Omental fat pad (tissue), 3 donors: ENCODE measurements at regions not wholly inside any gene's neighbourhood (a gene's known extent, or its start where the extent isn't known, plus 50 kb on each side); places are given as distances from the start of the nearest gene placed in this dataset.

ENCODE experiments used
- ATAC-seq: fragments of 150-250 bp; one replicate; pipeline ENCODE4 v1.9.1; 2016; ENCODE audit warnings: mild to moderate bottlenecking, moderate library complexity; ENCODE audit not compliant: low FRiP score
- DNase-seq: peaks from one replicate; pipeline ENCODE4 v3.0.0-alpha.2; 2019; ENCODE audit warnings: low spot score
- CTCF ChIP-seq, 3 donors: fragments of 450-650 bp; IDR thresholded peaks; one replicate each; pipeline ENCODE4 v1.5.1; 2016 to 2017; ENCODE audit warnings: antibody characterized with exemption in 3 of 3, mild to moderate bottlenecking in 3 of 3, moderate library complexity in 2 of 3

DNA sequence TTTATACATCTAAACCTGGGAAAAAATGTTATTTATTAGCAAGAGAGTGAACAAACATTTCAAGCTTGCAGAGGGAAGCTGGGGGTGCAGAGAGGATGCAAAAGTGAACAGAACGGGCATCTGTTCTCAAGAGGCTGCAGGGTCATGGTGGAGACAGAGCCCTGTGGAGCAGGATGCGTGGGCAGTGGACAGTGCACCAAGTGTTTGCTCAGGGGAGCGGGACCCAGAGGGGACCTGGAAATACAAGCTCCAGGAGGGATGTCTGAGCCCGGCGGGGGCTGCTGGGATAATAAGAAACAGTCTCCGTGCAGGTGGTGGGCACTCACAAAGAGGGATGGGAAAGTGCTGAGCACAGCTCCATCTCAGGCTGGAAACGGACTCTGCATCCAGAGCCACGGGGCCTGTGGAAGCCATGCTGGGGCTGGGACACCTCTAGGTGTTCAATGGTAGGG lies 105.3 kb upstream of the SLC45A1 start:
- DNase-seq: no peak
- no peak for ATAC-seq
- TF ChIP-seq CTCF (IDR thresholded peaks at IDR 0.05): no peak

GRCh38 chr1:8211883-8212579 lies 105.9 kb upstream of the SLC45A1 start:
- ATAC-seq (peak; percentile 87), DNase-seq (no peak)
- no peak for TF ChIP-seq CTCF (IDR thresholded peaks at IDR 0.05)

GRCh38 chr1:8211251-8211882 lies 106.5 kb upstream of the SLC45A1 start:
- TF ChIP-seq CTCF (IDR thresholded peaks at IDR 0.05): no peak
- DNase-seq (no peak), ATAC-seq (no peak)

DNA sequence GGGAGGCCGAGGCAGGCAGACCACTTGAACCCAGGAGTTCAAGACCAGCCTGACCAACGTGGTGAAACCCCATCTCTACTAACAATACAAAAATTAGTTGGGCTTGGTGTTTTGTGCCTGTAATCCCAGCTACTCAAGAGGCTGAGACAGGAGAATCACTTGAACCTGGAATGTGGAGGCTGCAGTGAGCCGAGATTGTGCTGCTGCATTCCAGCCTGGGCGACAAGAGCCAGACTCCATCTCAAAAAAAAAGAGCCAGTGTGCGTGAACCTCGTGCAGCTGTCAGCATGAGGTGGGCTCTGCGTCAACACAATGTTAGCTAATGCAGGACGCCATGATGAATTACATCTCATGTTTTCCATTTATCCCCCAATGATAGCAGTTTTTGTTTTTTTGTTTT lies 110.7 kb upstream of the SLC45A1 start:
- ATAC-seq: no peak
- DNase-seq: no peak
- TF ChIP-seq CTCF (IDR thresholded peaks at IDR 0.05): no peak

GRCh38 chr1:8206391-8206790 lies 111.5 kb upstream of the SLC45A1 start:
- ATAC-seq (peak; percentile 74), DNase-seq (no peak)
- TF ChIP-seq CTCF (IDR thresholded peaks at IDR 0.05): no peak

DNA sequence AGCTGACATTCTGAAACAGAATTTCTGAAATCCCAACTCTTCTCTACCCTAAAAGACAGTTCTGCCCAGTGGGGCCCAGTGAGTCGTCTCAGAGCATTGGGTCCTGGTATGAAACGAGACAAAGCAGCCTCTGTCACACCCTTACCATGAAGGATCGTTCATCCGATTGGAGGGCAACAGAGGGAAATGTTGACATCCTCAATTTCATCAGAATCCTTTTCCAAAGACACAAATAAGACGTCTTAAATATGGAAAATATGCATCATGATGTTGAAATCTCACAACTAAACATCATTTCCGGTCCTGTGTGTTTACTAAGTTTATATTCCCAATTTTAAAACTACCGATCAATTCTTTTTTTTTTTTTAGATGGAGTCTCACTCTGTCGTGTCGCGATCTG lies 112.1 kb upstream of the SLC45A1 start:
- no peak for ATAC-seq
- no peak for TF ChIP-seq CTCF (IDR thresholded peaks at IDR 0.05)
- DNase-seq: no peak

DNA sequence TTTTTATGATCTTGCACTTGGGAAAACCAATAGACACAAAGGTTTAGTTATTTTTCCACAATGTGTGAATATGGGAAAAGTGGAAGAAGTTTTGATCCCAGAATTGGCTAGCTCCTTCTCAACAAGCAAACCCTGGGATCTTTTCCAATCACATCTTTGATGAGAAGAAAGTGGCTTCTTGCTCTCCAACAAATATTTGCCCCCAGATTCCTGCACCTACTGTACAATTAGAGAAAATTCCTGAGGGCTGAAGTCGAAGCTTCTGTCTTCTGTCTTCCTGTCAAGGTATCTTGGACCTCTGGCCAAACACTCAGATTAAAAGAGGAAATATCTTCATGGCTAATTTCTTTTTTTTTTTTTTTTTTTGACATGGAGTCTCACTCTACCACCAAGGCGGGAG lies 113.1 kb upstream of the SLC45A1 start:
- TF ChIP-seq CTCF (IDR thresholded peaks at IDR 0.05): no peak
- ATAC-seq: no peak

More for the DNA sequence above, 113.1 kb upstream of the SLC45A1 start:
- no peak for DNase-seq
